Posterior vena cava (tissue), 2 donors: ENCODE measurements at regions not wholly inside any gene's neighbourhood (a gene's known extent, or its start where the extent isn't known, plus 50 kb on each side); places are given as distances from the start of the nearest gene placed in this dataset.

ENCODE experiments used
- DNase-seq: peaks from one replicate; pipeline ENCODE4 v3.0.0-alpha.2; 2020; ENCODE audit warnings: low spot score
- intact Hi-C, 2 donors: fragments of 100-400 bp; cut with DNase I; formaldehyde crosslinking; loops; one replicate each; pipeline versions ENCODE4 v1.14.1 to v1.14.2; 2022 to 2023
- donor health status: DM: yes; HTN: yes; CAD: no.
- donor health status: DM: yes; HTN: yes; CAD: no.

GRCh38 chr21:32216293-32216692 is 62.6 kb downstream of the MIS18A start:
- intact Hi-C loops: no loop called here
- DNase-seq: no peak

GRCh38 chr21:32215306-32215685 is 63.6 kb downstream of the MIS18A start:
- DNase-seq: no peak
- intact Hi-C loops: no loop called here

- intact Hi-C loops: no loop called here
- DNase-seq: no peak
Measured at GRCh38 chr21:32214654-32215305, 64.1 kb downstream of the MIS18A start.

DNA sequence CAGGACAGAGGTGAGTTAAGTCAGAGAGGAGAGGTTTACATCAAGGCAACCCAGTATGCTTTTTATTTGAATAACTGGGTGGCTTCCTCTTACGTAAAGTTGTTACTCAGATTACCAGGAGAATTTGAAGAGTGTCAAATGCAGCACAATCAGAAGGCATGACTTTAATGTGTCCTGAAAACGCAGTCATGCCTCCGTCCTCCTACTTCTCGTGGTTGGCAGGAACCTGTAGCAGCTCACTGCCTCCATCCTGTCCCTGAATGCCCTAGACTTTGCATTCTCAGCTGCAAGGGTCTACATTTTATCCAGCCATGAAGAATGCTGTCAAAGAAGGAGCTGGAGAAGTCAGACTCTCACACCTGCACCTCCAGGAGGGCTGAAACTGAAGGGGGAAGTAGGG is 66.7 kb downstream of the MIS18A start:
- no peak for DNase-seq
- intact Hi-C loops: no loop called here

DNA sequence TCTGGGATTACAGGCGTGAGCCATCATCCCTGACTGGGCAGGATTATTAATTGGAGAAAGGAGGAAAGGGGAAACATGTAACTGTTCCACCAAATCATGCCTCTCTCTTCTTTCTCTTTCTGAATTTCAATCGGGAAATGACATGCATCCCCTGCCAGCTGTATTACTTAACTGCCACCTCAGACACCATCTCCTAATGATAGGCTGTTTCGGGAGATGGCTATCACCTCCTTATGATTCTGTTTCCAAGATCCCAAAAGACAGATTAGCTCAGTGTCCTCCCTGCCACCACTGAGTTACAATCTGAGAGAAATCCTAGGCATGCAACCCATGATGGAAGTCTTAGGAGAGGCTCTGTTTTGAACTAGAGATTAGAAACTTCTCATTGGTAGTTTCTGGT is 67.5 kb downstream of the MIS18A start:
- intact Hi-C loops: no loop called here
- no peak for DNase-seq

GRCh38 chr21:32209580-32209979 is 69.3 kb downstream of the MIS18A start:
- DNase-seq: no peak
- intact Hi-C loops: no loop called here

DNA sequence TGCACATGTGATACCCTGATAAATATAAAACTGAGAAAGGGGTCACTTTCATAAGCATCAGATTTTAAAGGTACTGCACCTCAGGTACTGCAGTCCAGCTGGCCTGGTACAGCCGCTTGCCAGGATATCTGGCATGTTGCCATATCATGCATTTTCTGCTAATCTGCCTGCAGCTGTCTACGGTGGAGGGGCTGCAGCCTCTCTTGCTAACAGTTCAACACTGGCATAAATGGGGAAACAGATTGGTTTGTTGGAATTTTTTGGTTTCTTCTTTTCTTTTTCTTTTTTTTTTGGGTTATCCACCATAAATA is 71.5 kb downstream of the MIS18A start:
- DNase-seq: no peak
- intact Hi-C loops: no loop called here

DNA sequence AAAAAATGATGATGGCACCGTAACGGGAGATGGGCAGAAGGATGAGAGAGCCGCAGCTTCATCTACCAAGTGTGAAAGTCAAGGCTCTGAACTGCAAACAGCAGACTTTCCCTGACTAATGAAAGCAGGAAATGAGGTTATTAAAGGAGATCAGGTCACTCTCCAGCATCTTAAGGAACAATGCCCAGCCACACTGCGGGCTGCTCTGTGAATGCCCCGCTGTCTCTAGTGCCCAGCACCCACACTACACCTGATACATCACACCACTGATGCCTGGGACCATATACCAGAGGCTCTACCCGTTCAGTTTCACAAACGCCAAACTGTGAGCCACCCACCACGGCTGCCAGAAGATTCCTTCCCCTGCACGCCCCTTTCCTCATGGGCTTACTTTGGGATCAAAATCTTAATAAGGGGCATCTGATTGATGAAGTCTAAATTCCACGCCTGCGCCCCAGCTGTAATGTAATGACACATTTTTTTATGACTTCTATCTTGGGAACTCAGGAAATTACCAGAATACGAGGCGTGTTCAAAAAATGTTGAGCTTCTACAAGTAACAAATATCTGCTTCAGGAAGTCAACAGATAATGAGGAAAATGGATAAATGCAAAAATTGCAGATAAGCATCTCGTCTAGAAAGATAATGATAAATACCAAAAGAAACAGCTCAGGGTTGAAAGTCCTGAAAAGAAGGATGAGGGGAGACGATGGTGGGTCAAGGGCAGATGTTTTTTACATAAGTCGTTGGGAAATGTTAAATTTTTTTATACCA is 72.0 kb downstream of the MIS18A start:
- intact Hi-C loops: no loop called here
- DNase-seq: no peak

GRCh38 chr21:32203877-32204480 is 74.9 kb downstream of the MIS18A start:
- intact Hi-C loops: no loop called here
- no peak for DNase-seq

GRCh38 chr21:32200029-32200428 is 78.8 kb downstream of the MIS18A start:
- intact Hi-C loops: no loop called here

DNA sequence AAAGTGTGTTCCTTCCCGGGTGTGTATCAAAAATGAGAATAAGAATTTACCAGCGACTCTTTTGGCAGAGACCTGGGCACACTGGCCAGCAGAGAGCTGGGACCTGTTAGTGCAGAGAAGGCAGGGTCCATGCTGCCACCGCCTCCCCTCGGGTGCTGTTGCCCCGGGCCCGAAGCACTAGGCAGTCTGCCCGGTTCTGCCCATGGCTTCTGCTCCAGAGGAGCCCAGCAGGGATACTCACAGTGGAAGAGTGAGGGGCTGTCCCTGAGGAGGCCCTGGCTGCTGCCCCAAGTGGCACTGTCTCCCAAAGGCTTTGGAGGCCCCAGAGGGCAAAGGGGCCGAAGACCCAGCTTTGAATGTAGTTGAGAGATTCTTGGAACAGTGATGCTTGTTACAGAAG is 80.5 kb downstream of the MIS18A start:
- no peak for DNase-seq
- intact Hi-C loops: no loop called here

More at GRCh38 chr21:32200029-32200428, 78.8 kb downstream of the MIS18A start:
- no peak for DNase-seq

DNA sequence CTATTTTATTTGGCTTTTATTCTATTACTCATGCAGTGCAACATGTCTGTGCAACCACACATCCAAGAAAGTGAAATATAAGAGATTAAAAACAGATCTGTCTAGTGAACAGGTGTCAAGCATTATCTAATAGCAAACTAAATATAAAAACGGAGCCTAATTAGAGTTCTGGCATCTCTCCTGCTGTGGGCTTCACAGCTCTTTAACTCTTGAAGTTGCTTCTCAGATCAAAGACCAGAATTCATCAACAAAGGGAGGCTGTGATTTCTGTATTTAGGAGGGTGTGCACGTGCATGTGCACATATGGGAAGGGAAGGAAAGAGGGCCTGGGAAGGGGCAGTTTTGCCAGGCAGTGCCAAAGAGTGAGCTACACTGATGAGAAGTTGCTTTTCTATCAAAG is 81.0 kb downstream of the MIS18A start:
- intact Hi-C loops: no loop called here
- no peak for DNase-seq

DNA sequence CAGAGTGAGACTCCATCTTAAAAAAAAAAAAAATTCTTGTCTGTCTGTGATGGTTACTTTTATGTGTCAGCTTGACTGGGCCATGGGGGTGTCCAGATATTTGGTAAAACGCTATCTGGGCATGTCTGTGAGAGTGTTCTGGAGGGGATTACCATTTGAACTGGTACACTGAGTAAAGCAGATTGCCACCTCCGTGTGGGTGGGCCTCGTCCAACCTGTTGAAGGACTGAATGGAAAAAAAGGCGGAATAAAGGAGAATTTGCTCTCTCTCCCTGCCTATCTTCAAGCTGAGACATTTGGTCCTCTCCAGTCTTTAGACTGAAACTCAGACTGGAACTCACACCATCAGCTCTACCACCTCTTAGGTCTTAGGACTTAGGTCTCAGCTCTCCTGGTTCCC is 82.8 kb downstream of the MIS18A start:
- no peak for DNase-seq
- intact Hi-C loops: no loop called here

GRCh38 chr21:32193098-32193465 is 85.8 kb downstream of the MIS18A start:
- no peak for DNase-seq
- intact Hi-C loops: no loop called here

GRCh38 chr21:32192291-32193097 is 86.4 kb downstream of the MIS18A start:
- intact Hi-C loops: no loop called here

DNA sequence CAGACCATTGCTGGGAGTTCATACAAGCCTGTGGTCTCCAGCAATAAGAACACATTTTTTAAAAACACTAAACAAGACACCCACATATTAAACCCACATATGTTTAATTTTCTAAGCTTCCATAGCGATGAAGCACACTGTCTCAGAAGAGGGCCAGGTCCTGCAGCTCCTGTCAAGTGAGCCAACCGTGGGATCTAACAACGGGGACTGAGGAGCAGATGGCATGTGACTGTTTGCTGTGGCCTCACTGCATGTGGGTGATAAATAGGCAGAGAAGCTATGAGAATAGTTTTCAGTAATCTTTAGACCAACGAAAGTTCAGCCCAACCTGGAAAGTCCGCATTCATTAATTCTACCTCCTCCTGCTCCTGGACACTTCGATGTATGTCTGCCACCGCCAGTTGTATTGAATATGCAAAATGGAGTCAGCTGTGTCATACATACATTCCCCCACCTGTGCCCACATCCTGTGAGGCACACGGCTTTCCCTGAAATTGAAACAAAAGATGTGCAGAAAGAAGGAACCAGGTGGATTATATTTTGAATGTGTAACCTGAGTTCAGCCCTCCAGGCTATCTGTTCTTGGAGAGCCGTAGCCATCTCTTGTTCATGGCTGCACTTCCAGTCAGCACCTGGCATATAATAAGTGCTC is 88.2 kb downstream of the MIS18A start:
- DNase-seq: no peak
- intact Hi-C loops: no loop called here

More at GRCh38 chr21:32192291-32193097, 86.4 kb downstream of the MIS18A start:
- no peak for DNase-seq

- DNase-seq: no peak
- intact Hi-C loops: no loop called here
Measured at GRCh38 chr21:32189688-32190483, 89.0 kb downstream of the MIS18A start.

DNA sequence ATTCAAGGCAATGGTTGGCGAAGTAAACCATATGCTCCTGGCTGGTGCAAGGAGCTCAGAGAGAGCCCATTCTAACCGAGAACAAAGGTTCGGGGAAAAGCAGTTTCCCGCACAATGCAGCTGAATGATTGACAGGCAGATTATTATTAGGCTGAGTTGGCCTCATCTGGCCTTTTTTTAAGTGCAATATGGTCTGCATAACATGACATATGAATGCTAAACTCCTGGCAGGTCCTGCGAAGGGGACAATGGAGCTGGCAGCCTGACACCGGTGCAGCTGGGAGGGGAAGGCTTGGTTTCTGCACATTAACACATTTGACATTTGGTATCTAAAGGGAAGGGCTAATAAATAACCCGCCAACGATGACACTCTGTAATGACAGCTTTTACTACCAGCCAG is 92.0 kb downstream of the MIS18A start:
- intact Hi-C loops: no loop called here
- no peak for DNase-seq

DNA sequence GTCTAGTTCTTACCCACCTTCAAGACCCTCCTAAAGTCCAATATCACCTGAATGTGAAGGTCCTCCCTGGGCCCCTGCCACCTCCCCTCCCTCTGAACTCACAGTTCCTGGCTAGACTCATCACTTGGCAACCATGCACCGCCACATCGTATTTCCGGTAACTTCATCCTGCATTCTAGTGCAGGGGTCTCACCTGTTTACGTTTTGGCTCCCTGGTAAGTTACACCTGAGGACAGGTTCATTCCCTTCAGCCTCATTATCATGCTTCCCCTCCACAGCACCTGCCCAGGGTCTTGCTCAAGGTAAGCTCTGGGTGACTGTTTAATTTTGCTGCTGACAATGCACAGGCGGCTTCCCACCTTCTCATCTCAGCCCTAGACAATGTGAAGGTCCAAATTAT is 93.1 kb downstream of the MIS18A start:
- intact Hi-C loops: no loop called here
- no peak for DNase-seq
